HL-60 (cell line): ENCODE measurements at regions not wholly inside any gene's neighbourhood (a gene's known extent, or its start where the extent isn't known, plus 50 kb on each side); places are given as distances from the start of the nearest gene placed in this dataset.

ENCODE experiments used
- DNase-seq, 2 experiments: peaks; one replicate each; pipeline ENCODE4 v3.0.0-alpha.2; 2010 to 2020; ENCODE audit warnings: low read depth in 1 of 2, low spot score in 1 of 2
- H3K27ac ChIP-seq: fragments of 250-450 bp; sonication (Bioruptor Pico); replicated peaks from 2 replicates; pipeline ENCODE4 v1.5.1; 2020; ENCODE audit warnings: mild to moderate bottlenecking, moderate library complexity
- H3K27me3 ChIP-seq: fragments of 250-450 bp; sonication (Bioruptor Pico); 2 replicates; pipeline ENCODE4 v1.5.1; 2021; ENCODE audit warnings: mild to moderate bottlenecking, moderate library complexity; ENCODE audit not compliant: insufficient read depth, poor library complexity, severe bottlenecking
- H3K4me3 ChIP-seq: replicated peaks from 2 replicates; pipeline ENCODE4 v1.5.1; 2011; ENCODE audit warnings: mild to moderate bottlenecking, control low read depth, low read length; ENCODE audit not compliant: insufficient read depth
- CTCF ChIP-seq: IDR thresholded peaks from one replicate; pipeline ENCODE4 v1.5.1; 2011; ENCODE audit warnings: low read length, control low read depth, inconsistent platforms; ENCODE audit not compliant: insufficient read depth
- GABPA ChIP-seq: IDR thresholded peaks from 2 replicates; pipeline ENCODE4 v1.6.1; 2012; ENCODE audit warnings: low read depth
- POLR2AphosphoS5 ChIP-seq: IDR thresholded peaks from 2 replicates; pipeline ENCODE4 v1.6.1; 2012; ENCODE audit warnings: low read depth
- REST ChIP-seq: IDR thresholded peaks from 2 replicates; pipeline ENCODE4 v1.6.1; 2012; ENCODE audit warnings: low read depth; ENCODE audit not compliant: insufficient replicate concordance
- SPI1 ChIP-seq: IDR thresholded peaks from 2 replicates; pipeline ENCODE4 v1.6.1; 2012; ENCODE audit warnings: low read depth, mild to moderate bottlenecking, borderline replicate concordance

- H3K27ac ChIP-seq: no peak overlapping the region
- no peak for TF ChIP-seq POLR2AphosphoS5
- no peak for TF ChIP-seq CTCF
- no peak for TF ChIP-seq GABPA
- TF ChIP-seq REST: no peak
- no peak for TF ChIP-seq SPI1
- no peak for DNase-seq
- H3K4me3 ChIP-seq: no peak overlapping the region
- peaks cover 3% of the 10 kb centered on the region for H3K27me3 ChIP-seq
Observed at GRCh38 chr2:53455094-53455493, 312.5 kb upstream of the CHAC2 start.

DNA sequence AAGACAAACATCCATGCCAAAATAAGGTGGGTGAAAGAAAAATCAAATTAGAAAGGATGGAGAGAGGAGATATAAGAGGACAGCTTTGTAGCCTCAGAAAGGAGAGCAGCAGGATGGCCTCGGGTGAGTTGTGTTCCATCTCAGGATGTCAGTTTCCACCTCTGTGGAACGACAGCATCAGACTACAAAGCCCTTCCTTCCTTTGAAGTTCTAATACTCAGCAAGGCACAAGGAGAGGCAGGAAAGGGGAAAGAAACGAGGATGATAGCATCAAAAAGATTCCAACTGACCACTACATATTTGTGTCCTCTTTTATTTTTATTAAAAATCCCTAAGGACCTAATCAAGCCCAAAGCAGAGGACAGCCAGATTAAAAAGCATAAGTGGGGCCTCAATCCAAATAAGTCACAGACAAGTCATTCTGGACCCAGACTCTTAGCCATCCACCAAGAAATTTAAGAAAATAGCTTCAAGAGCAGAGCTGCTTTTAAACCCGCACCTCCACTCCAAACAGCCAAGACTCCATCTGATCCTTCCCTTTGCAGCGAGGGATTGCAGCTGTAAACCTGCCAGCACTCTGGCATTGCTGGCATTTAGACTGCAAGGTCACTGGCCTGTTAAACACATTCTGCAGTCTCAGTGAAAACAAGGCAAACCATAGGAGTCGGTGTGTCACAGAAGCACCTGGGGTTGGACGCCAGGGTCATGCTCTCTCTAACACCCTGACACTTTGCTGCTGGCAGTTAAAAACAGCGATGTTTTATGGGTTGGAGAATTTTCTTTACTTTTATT is 314.5 kb upstream of the CHAC2 start:
- Histone ChIP-seq H3K27ac (no peak overlapping the region), H3K4me3 (no peak overlapping the region), H3K27me3 (peaks cover 3% of the 10 kb centered on the region)
- TF ChIP-seq GABPA (no peak), REST (no peak), CTCF (no peak), SPI1 (no peak), POLR2AphosphoS5 (no peak)
- no peak for DNase-seq

- peaks cover 3% of the 10 kb centered on the region for H3K27me3 ChIP-seq
- no peak overlapping the region for H3K27ac ChIP-seq
- no peak overlapping the region for H3K4me3 ChIP-seq
- TF ChIP-seq REST: no peak
- no peak for TF ChIP-seq GABPA
- TF ChIP-seq POLR2AphosphoS5: no peak
- no peak for TF ChIP-seq SPI1
- no peak for TF ChIP-seq CTCF
- DNase-seq: no peak
Observed at GRCh38 chr2:53452400-53452799, 315.2 kb upstream of the CHAC2 start.
